ENCODE measurements at regions not wholly inside any gene's neighbourhood (a gene's known extent, or its start where the extent isn't known, plus 50 kb on each side); places are given as distances from the start of the nearest gene placed in this dataset.
"Not testable (repeated sequence)": the region's sequence is repeated elsewhere in the genome, so short reads cannot be mapped to it uniquely, and the experiment has no call there.

DNA sequence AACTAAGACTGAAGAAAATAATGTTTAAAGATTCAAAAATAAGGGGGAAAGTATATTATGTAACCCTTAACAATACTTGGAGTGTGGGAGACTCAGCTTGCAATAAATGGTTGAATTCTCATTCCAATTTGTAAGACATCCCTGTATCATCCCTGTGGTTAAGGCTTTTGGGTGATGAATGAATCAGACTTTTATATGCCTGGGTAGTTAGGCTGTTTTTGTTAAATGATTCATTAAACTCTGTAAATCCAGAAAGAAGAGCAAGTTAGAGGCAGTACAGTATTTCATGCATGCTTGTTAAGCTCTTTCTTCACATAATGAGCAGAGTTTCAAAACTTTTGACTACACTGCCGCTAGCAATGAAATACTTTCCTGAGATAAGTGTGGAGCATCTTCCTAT is 948.8 kb downstream of the SOCS6 start:
- DNase-seq = no peak
- no peaks in the 10 kb centered on the region for H3K36me3 ChIP-seq (ENCODE audit: control insufficient read depth, insufficient read depth, low read length)

DNA sequence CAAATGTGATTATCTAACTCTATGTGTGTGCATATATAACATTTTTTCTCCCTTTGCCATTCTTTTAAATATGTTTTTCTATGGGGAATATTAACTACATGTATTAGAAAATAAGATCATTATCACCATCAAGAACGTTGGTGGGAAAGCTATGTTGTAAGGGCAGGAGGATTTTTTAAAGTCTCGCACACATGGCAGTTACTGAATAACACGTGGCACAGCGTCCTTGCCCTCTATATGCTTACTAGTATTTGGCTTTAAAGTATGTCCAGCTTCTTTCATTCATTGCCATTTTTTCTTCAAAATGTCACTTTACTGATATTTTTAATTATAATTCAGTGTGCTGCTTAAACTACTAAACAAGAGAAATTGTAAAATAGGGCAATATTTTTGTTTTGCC is 944.3 kb downstream of the SOCS6 start:
- Histone ChIP-seq H3K4me3 (ENCODE audit: insufficient read depth, low read depth, low read length, poor library complexity, severe bottlenecking) (no peak overlapping the region), H3K36me3 (ENCODE audit: control insufficient read depth, insufficient read depth, low read length) (no peaks in the 10 kb centered on the region), H3K27me3 (replicated peaks; ENCODE audit: control insufficient read depth, insufficient read depth, low read length, poor library complexity, severe bottlenecking) (no peaks in the 10 kb centered on the region), H3K9me3 (ENCODE audit: control insufficient read depth, low read length) (no peaks in the 10 kb centered on the region), H3K27ac (ENCODE audit: insufficient read depth, low read length, poor library complexity, severe bottlenecking) (no peak overlapping the region), H3K4me1 (ENCODE audit: control insufficient read depth, insufficient read depth, low read length, poor library complexity, severe bottlenecking) (no peaks in the 10 kb centered on the region)
- no peak for DNase-seq

More for the DNA sequence above, 948.8 kb downstream of the SOCS6 start:
- Histone ChIP-seq H3K4me3 (ENCODE audit: insufficient read depth, low read depth, low read length, poor library complexity, severe bottlenecking) (no peak overlapping the region), H3K9me3 (ENCODE audit: control insufficient read depth, low read length) (no peaks in the 10 kb centered on the region), H3K27me3 (replicated peaks; ENCODE audit: control insufficient read depth, insufficient read depth, low read length, poor library complexity, severe bottlenecking) (no peaks in the 10 kb centered on the region), H3K4me1 (ENCODE audit: control insufficient read depth, insufficient read depth, low read length, poor library complexity, severe bottlenecking) (no peaks in the 10 kb centered on the region), H3K27ac (ENCODE audit: insufficient read depth, low read length, poor library complexity, severe bottlenecking) (no peak overlapping the region)

DNA sequence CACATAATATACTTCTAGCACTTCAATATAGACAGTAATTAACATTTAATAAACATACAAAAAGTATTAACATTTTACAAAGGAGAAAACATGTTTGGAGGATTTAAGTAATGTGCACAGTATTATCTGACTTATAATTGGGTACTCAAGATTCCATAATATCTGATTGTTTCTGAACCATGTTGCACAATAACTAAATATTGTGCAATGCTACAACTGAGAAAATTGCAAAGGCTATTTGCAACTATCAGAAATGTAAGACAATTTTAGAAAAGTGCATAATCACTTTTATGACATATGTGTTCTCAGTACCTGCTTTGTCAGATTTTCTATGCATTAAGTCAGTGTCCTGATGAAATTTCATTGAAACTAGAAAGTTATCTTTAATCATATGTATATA is 934.6 kb downstream of the SOCS6 start:
- no peak overlapping the region for H3K27ac ChIP-seq (ENCODE audit: insufficient read depth, low read length, poor library complexity, severe bottlenecking)
- no peak for DNase-seq

DNA sequence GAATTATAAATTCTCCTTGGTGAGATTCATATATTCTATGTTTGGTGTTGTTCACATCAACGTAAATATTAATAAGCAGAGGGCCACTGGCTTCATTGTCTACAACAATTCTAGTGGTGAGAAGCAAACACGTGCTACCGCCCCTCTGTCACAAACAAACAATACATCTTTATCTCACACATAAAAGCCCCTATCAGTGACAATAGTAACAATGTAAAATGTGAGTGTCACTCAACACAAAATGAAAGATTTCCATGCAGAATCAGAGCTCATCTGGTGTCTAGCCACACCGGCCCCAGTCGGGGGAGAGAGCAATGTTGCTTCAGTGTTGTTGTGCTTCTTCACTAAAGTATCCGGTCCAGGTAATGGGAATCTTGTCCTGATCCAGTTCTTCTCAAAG is 932.6 kb downstream of the SOCS6 start:
- H3K36me3 ChIP-seq (ENCODE audit: control insufficient read depth, insufficient read depth, low read length) = no peaks in the 10 kb centered on the region
- no peaks in the 10 kb centered on the region for H3K9me3 ChIP-seq (ENCODE audit: control insufficient read depth, low read length)
- H3K27me3 ChIP-seq (replicated peaks; ENCODE audit: control insufficient read depth, insufficient read depth, low read length, poor library complexity, severe bottlenecking) = no peaks in the 10 kb centered on the region
- H3K4me3 ChIP-seq (ENCODE audit: insufficient read depth, low read depth, low read length, poor library complexity, severe bottlenecking) = no peak overlapping the region
- H3K27ac ChIP-seq (ENCODE audit: insufficient read depth, low read length, poor library complexity, severe bottlenecking) = no peak overlapping the region
- DNase-seq = no peak
- no peaks in the 10 kb centered on the region for H3K4me1 ChIP-seq (ENCODE audit: control insufficient read depth, insufficient read depth, low read length, poor library complexity, severe bottlenecking)

More for the DNA sequence above, 934.6 kb downstream of the SOCS6 start:
- H3K4me1 ChIP-seq (ENCODE audit: control insufficient read depth, insufficient read depth, low read length, poor library complexity, severe bottlenecking) = no peaks in the 10 kb centered on the region
- H3K36me3 ChIP-seq (ENCODE audit: control insufficient read depth, insufficient read depth, low read length) = no peaks in the 10 kb centered on the region
- H3K27me3 ChIP-seq (replicated peaks; ENCODE audit: control insufficient read depth, insufficient read depth, low read length, poor library complexity, severe bottlenecking) = no peaks in the 10 kb centered on the region
- no peak overlapping the region for H3K4me3 ChIP-seq (ENCODE audit: insufficient read depth, low read depth, low read length, poor library complexity, severe bottlenecking)
- H3K9me3 ChIP-seq (ENCODE audit: control insufficient read depth, low read length) = no peaks in the 10 kb centered on the region

DNA sequence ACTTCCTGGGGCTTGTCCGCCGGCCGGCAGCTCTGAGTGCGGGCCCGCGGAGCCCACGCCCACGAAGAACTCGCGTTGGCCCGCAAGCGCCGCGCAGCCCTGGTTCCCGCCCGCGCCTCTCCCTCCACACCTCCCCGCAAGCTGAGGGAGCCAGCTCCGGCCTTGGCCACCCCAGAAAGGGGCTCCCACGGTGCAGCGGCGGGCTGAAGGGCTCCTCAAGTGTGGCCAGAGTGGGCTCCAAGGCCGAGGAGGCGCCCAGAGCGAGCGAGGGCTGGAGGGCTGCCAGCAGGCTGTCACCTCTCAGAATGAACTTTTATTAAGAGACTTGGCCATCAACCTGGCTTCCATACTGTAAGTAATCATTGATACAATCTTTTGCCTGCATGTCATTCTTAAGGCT is 923.9 kb downstream of the SOCS6 start:
- not testable (repeated sequence) for H3K27ac ChIP-seq (ENCODE audit: insufficient read depth, low read length, poor library complexity, severe bottlenecking); H3K4me3 ChIP-seq (ENCODE audit: insufficient read depth, low read depth, low read length, poor library complexity, severe bottlenecking); H3K27me3 ChIP-seq (replicated peaks; ENCODE audit: control insufficient read depth, insufficient read depth, low read length, poor library complexity, severe bottlenecking); H3K36me3 ChIP-seq (ENCODE audit: control insufficient read depth, insufficient read depth, low read length); H3K4me1 ChIP-seq (ENCODE audit: control insufficient read depth, insufficient read depth, low read length, poor library complexity, severe bottlenecking); H3K9me3 ChIP-seq (ENCODE audit: control insufficient read depth, low read length); DNase-seq

DNA sequence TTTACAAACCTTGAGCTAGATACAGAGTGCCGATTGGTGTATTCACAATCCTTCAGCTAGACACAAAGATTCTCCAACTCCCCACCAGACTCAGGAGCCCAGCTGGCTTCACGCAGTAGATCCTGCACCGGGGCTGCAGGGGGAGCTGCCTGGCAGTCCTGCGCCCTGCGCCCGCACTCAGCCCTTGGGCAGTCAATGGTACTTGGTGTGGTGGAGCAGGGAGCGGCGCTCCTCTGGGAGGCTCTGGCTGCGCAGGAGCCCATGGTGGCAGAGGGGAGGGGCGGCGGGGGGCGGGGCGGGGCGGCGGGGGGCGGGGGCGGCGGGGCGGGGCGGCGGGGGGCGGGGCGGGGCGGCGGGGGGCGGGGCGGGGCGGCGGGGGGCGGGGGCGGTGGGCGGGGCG is 923.4 kb downstream of the SOCS6 start:
- no peaks in the 10 kb centered on the region for H3K4me1 ChIP-seq (ENCODE audit: control insufficient read depth, insufficient read depth, low read length, poor library complexity, severe bottlenecking)
- no peak for DNase-seq

DNA sequence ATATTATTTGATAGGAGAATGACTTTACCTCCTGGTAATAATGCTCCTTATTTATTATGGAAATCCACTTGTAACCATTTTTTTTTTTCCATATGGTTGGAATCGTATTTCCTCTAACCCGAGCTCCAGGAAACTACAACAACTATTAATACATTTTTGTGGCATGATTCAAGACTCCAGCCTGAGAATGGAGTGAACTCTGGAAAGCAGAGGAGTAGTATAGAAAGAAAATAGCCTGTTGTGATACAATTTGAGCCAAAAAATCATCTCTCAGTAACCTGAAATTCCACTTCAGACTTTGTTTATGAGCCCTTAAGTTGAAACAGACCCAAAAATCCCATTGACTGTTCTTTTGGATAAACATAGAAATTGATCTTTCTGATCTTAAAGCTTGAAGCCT is 921.1 kb downstream of the SOCS6 start:
- no peak for DNase-seq
- H3K9me3 ChIP-seq (ENCODE audit: control insufficient read depth, low read length) = no peaks in the 10 kb centered on the region
- no peak overlapping the region for H3K4me3 ChIP-seq (ENCODE audit: insufficient read depth, low read depth, low read length, poor library complexity, severe bottlenecking)
- no peaks in the 10 kb centered on the region for H3K4me1 ChIP-seq (ENCODE audit: control insufficient read depth, insufficient read depth, low read length, poor library complexity, severe bottlenecking)
- H3K27me3 ChIP-seq (replicated peaks; ENCODE audit: control insufficient read depth, insufficient read depth, low read length, poor library complexity, severe bottlenecking) = no peaks in the 10 kb centered on the region
- no peak overlapping the region for H3K27ac ChIP-seq (ENCODE audit: insufficient read depth, low read length, poor library complexity, severe bottlenecking)
- H3K36me3 ChIP-seq (ENCODE audit: control insufficient read depth, insufficient read depth, low read length) = no peaks in the 10 kb centered on the region

More for the DNA sequence above, 923.4 kb downstream of the SOCS6 start:
- H3K9me3 ChIP-seq (ENCODE audit: control insufficient read depth, low read length) = no peaks in the 10 kb centered on the region
- H3K27ac ChIP-seq (ENCODE audit: insufficient read depth, low read length, poor library complexity, severe bottlenecking) = no peak overlapping the region
- no peak overlapping the region for H3K4me3 ChIP-seq (ENCODE audit: insufficient read depth, low read depth, low read length, poor library complexity, severe bottlenecking)
- no peaks in the 10 kb centered on the region for H3K36me3 ChIP-seq (ENCODE audit: control insufficient read depth, insufficient read depth, low read length)
- no peaks in the 10 kb centered on the region for H3K27me3 ChIP-seq (replicated peaks; ENCODE audit: control insufficient read depth, insufficient read depth, low read length, poor library complexity, severe bottlenecking)

DNA sequence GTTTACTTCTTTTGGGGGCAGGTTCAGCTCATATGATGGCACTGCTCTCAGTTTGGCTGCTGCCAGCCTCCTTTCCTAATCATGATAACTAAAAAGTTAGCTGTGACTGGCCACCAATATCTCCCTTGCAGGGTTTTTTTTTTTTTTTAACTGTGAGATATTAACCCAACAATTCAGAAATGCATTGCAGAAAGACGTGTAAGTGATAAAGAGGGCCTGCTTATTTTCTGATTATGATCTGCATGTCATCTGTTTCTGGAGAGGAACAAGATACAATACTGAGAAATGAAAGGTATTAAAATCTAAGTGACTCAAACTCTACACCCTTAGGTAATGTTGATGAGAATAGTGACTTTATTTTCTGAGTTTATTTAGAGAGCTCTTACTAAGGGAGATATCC is 905.6 kb downstream of the SOCS6 start:
- H3K4me3 ChIP-seq (ENCODE audit: insufficient read depth, low read depth, low read length, poor library complexity, severe bottlenecking) = no peak overlapping the region
- no peaks in the 10 kb centered on the region for H3K36me3 ChIP-seq (ENCODE audit: control insufficient read depth, insufficient read depth, low read length)
- DNase-seq = no peak
- H3K9me3 ChIP-seq (ENCODE audit: control insufficient read depth, low read length) = no peaks in the 10 kb centered on the region
- no peak overlapping the region for H3K27ac ChIP-seq (ENCODE audit: insufficient read depth, low read length, poor library complexity, severe bottlenecking)
- no peaks in the 10 kb centered on the region for H3K27me3 ChIP-seq (replicated peaks; ENCODE audit: control insufficient read depth, insufficient read depth, low read length, poor library complexity, severe bottlenecking)
- H3K4me1 ChIP-seq (ENCODE audit: control insufficient read depth, insufficient read depth, low read length, poor library complexity, severe bottlenecking) = no peaks in the 10 kb centered on the region

DNA sequence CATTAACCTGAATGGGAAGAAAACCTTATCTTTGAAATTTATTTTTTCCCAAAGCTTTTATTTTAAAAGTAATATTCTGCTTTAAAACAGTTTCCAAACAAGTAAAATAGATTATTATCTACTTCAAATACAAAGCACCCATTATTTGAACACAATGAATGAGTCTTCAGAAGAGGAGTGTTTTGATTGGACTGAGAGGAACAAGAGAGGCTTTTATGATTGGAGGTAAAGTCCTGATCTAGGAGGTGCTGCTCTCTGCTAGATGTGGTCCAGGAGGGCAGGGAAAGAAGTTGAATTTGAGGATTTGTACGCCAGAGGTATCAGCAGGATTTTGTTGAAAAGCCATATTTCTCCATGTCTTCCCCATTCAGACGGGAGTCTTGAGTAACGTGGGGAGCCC is 900.7 kb downstream of the SOCS6 start:
- Histone ChIP-seq H3K36me3 (ENCODE audit: control insufficient read depth, insufficient read depth, low read length) (no peaks in the 10 kb centered on the region), H3K27me3 (replicated peaks; ENCODE audit: control insufficient read depth, insufficient read depth, low read length, poor library complexity, severe bottlenecking) (no peaks in the 10 kb centered on the region), H3K4me3 (ENCODE audit: insufficient read depth, low read depth, low read length, poor library complexity, severe bottlenecking) (no peak overlapping the region), H3K4me1 (ENCODE audit: control insufficient read depth, insufficient read depth, low read length, poor library complexity, severe bottlenecking) (no peaks in the 10 kb centered on the region), H3K27ac (ENCODE audit: insufficient read depth, low read length, poor library complexity, severe bottlenecking) (no peak overlapping the region), H3K9me3 (ENCODE audit: control insufficient read depth, low read length) (no peaks in the 10 kb centered on the region)
- no peak for DNase-seq

DNA sequence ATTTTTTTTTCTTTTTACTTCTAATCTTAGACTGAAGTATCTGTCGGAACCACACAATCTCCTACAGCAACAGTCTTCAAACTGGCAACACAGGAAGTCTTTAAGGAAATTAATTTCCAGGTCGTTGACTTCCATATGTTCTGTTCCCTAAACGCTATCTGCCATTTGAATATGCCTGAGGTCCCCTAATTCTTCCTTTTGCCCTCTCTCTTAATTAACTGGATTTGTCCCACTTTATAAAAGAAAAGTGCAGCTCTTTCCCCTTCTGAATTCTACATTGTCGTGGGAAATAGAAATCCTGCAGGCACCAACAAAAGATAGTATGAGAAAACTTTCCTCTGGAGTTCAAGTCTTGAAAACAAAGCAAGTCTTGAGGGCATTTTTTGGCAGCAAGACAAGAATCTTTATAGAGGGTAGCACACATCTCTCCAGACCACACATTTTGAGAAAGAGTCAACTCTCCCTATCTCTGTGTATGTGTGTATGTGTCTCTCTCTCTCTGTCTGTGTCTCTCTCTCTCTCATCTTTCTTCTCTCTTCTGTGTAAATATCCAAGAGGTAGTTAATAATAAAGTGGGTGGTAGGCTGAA is 879.8 kb downstream of the SOCS6 start:
- H3K36me3 ChIP-seq (ENCODE audit: control insufficient read depth, insufficient read depth, low read length) = no peaks in the 10 kb centered on the region
- H3K4me1 ChIP-seq (ENCODE audit: control insufficient read depth, insufficient read depth, low read length, poor library complexity, severe bottlenecking) = no peaks in the 10 kb centered on the region
- no peak overlapping the region for H3K4me3 ChIP-seq (ENCODE audit: insufficient read depth, low read depth, low read length, poor library complexity, severe bottlenecking)
- H3K27me3 ChIP-seq (replicated peaks; ENCODE audit: control insufficient read depth, insufficient read depth, low read length, poor library complexity, severe bottlenecking) = no peaks in the 10 kb centered on the region
- H3K27ac ChIP-seq (ENCODE audit: insufficient read depth, low read length, poor library complexity, severe bottlenecking) = no peak overlapping the region
- DNase-seq = no peak
- no peaks in the 10 kb centered on the region for H3K9me3 ChIP-seq (ENCODE audit: control insufficient read depth, low read length)

Measured in effector memory CD4-positive, alpha-beta T cell (primary cell).